IPS-20b (cell line): ENCODE measurements at regions not wholly inside any gene's neighbourhood (a gene's known extent, or its start where the extent isn't known, plus 50 kb on each side); places are given as distances from the start of the nearest gene placed in this dataset.

Source experiments
- H3K27ac ChIP-seq: one replicate; pipeline ENCODE4 v1.5.1; 2013; ENCODE audit warnings: low read length
- H3K27me3 ChIP-seq: 2 replicates; pipeline ENCODE4 v1.6.1; 2013; ENCODE audit warnings: mild to moderate bottlenecking, low read length, inconsistent platforms; ENCODE audit not compliant: insufficient read depth
- H3K36me3 ChIP-seq: 2 replicates; pipeline ENCODE4 v1.6.1; 2013; ENCODE audit warnings: low read depth, mild to moderate bottlenecking, inconsistent platforms, low read length, moderate library complexity; ENCODE audit not compliant: insufficient read depth
- H3K4me1 ChIP-seq: 2 replicates; pipeline ENCODE4 v1.6.1; 2013; ENCODE audit warnings: mild to moderate bottlenecking, control low read depth, inconsistent platforms, low read length, moderate library complexity; ENCODE audit not compliant: insufficient read depth
- H3K4me3 ChIP-seq: 2 replicates; pipeline ENCODE4 v1.5.1; 2013; ENCODE audit warnings: mild to moderate bottlenecking, low read length, inconsistent platforms
- H3K9ac ChIP-seq: 2 replicates; pipeline ENCODE4 v1.6.1; 2013; ENCODE audit warnings: low read depth, mild to moderate bottlenecking, inconsistent platforms, low read length, moderate library complexity
- H3K9me3 ChIP-seq: 2 replicates; pipeline ENCODE4 v1.6.1; 2013; ENCODE audit warnings: mild to moderate bottlenecking, low read depth, low read length, inconsistent platforms; ENCODE audit not compliant: insufficient read depth

DNA sequence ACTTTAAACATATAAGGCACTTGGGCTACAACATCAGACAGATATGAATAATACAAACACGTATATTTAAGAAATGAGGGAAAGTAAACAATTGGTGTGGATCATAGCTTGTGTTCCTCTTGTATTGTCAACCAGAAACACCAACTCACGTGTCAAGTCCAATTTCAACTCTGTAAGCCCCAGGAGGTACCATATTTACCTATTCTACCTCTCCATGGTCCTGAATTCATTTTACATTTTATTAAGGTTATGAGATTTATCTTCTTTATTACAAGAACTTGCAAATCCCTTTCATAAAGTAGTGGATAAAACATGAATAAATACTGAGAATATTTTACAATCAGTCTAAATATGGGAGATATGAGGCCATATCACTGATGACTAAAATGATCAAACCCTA lies 501.6 kb downstream of the MAT2B start:
- Histone ChIP-seq H3K4me1 (no peaks in the 10 kb centered on the region; the same call in 1 of the 2 replicates), H3K4me3 (no peak overlapping the region), H3K36me3 (no peaks in the 10 kb centered on the region), H3K27me3 (no peaks in the 10 kb centered on the region), H3K27ac (no peak overlapping the region), H3K9ac (no peak overlapping the region), H3K9me3 (no peaks in the 10 kb centered on the region)

DNA sequence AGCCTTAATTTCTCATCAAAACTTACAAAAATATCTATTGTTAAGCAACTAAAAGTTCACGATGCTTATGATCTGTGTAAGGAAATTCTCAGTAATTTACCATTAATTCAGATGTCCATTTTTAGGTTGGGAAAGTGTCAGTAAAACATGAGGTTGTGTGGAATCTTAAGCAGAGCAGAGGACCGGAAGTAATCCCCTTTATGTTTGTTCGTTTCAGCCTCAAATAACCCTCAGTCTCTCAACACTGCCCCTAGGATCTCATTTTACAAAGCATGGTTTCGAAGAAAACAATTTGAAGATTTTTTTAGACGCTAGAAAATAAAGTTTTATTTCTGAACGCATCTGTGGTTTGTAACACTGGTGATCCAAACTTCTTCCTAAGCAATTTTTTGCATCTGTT lies 504.2 kb downstream of the MAT2B start:
- no peak overlapping the region for H3K4me3 ChIP-seq
- no peak overlapping the region for H3K27ac ChIP-seq
- H3K9ac ChIP-seq, result no peak overlapping the region
- H3K36me3 ChIP-seq, result no peaks in the 10 kb centered on the region
- no peaks in the 10 kb centered on the region; the same call in 1 of the 2 replicates for H3K4me1 ChIP-seq
- H3K27me3 ChIP-seq, result no peaks in the 10 kb centered on the region
- no peaks in the 10 kb centered on the region for H3K9me3 ChIP-seq

DNA sequence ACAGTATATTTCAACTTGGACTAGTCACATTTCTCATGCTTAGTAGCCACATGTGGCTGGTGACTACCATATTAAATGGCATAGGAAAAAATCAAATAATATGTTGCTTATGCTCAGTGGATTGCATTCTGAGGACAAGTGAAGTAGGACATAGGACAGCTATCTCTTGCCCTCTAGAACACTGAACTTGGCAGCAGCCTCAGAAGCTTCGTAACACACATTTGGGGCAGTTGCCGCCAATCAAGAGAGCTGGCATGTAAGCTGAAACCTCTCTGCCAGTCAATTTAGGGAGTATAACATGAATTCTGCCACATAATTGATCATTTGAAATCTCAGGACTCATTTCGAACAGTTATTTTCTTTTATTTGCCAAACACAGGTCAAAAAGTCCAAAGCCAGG lies 505.5 kb downstream of the MAT2B start:
- H3K36me3 ChIP-seq, result no peaks in the 10 kb centered on the region
- H3K9me3 ChIP-seq, result no peaks in the 10 kb centered on the region
- no peaks in the 10 kb centered on the region; the same call in 1 of the 2 replicates for H3K4me1 ChIP-seq
- no peaks in the 10 kb centered on the region for H3K27me3 ChIP-seq
- no peak overlapping the region for H3K4me3 ChIP-seq
- H3K27ac ChIP-seq, result no peak overlapping the region
- H3K9ac ChIP-seq, result no peak overlapping the region

DNA sequence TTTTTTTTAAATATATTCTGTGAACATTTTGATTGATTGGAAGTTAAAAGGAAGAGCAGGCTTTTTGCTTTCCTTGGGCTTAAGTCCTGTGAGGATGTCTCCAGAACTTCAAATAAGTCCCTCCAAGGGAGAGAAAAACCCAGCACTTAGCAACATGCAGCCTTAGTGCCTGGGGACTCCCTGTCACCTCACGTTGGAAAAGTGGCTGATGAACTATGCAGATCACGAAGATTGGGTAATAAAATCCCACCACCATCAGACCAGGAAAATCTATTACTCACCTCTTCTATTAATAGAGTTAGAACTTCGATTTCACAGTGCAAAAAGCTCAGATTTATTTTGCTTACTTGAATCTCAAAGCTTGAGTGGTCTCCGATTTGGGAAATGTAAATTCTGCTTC lies 507.0 kb downstream of the MAT2B start:
- Histone ChIP-seq H3K4me1 (no peaks in the 10 kb centered on the region; the same call in 1 of the 2 replicates), H3K36me3 (no peaks in the 10 kb centered on the region), H3K27ac (no peak overlapping the region), H3K9me3 (no peaks in the 10 kb centered on the region), H3K27me3 (no peaks in the 10 kb centered on the region), H3K4me3 (no peak overlapping the region), H3K9ac (no peak overlapping the region)

DNA sequence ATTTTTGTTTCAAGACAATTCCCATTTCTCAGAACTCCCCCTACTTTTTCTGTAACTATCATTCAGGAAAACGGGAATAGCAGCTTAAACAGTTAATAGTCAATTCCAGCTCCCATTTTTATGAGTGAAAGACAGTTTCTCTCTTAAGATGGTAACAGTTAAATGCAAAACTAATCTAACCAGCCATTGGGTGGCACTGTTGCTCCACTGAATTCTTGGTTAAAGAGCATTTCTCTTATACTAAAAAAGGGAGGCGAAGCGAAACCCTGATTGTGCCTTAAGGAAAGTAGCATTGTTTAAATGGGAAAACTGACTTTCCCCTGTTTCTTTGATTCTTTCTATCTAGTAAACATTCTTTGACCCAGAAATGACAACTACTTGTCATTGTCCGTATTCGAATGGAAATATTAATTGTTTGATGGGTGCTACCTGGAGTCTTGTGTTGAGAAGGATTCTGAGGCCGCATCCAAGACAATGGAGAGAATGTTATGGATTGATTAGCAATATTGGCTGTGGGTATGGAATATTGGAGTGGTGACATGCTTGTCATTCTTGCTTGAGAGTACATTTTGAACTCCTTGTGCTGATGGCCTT lies 507.8 kb downstream of the MAT2B start:
- Histone ChIP-seq H3K4me3 (no peak overlapping the region), H3K9ac (no peak overlapping the region), H3K9me3 (no peaks in the 10 kb centered on the region), H3K27ac (no peak overlapping the region), H3K27me3 (no peaks in the 10 kb centered on the region), H3K36me3 (no peaks in the 10 kb centered on the region), H3K4me1 (no peaks in the 10 kb centered on the region; the same call in 1 of the 2 replicates)

DNA sequence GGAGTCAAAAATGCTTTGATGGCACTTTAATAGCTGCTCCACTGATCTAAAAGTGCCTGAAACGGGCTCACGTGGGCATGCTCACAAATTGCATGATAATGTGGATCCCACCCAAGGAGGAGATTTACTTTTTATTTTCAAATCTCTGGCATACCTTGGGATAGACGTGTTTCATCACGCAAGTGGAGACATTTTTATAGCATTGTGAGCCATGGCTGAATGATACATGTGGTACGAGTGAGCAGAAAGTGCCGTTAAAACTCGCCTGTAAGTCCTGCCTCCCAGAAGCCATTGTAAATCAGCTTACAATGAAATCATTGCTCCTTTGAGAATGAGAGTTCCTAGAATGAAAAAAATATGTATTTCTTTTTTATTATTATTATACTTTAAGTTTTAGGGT lies 514.7 kb downstream of the MAT2B start:
- H3K9ac ChIP-seq, result no peak overlapping the region
- H3K4me3 ChIP-seq, result no peak overlapping the region
- H3K27me3 ChIP-seq, result no peaks in the 10 kb centered on the region
- peaks cover 3% of the 10 kb centered on the region; the same call in 1 of the 2 replicates for H3K4me1 ChIP-seq
- H3K27ac ChIP-seq, result no peak overlapping the region
- H3K9me3 ChIP-seq, result no peaks in the 10 kb centered on the region
- H3K36me3 ChIP-seq, result no peaks in the 10 kb centered on the region

- no peak overlapping the region for H3K27ac ChIP-seq
- no peak overlapping the region for H3K4me3 ChIP-seq
- H3K9me3 ChIP-seq, result no peaks in the 10 kb centered on the region
- no peaks in the 10 kb centered on the region for H3K36me3 ChIP-seq
- H3K27me3 ChIP-seq, result no peaks in the 10 kb centered on the region
- H3K4me1 ChIP-seq, result no peaks in the 10 kb centered on the region
- no peak overlapping the region for H3K9ac ChIP-seq
Observed at GRCh38 chr5:164027738-164028137, 522.3 kb downstream of the MAT2B start.

GRCh38 chr5:164038128-164038783 lies 532.8 kb downstream of the MAT2B start:
- Histone ChIP-seq H3K27ac (no peak overlapping the region), H3K27me3 (no peaks in the 10 kb centered on the region), H3K4me3 (no peak overlapping the region), H3K36me3 (no peaks in the 10 kb centered on the region), H3K9ac (no peak overlapping the region), H3K9me3 (peaks cover 3% of the 10 kb centered on the region), H3K4me1 (no peaks in the 10 kb centered on the region)

DNA sequence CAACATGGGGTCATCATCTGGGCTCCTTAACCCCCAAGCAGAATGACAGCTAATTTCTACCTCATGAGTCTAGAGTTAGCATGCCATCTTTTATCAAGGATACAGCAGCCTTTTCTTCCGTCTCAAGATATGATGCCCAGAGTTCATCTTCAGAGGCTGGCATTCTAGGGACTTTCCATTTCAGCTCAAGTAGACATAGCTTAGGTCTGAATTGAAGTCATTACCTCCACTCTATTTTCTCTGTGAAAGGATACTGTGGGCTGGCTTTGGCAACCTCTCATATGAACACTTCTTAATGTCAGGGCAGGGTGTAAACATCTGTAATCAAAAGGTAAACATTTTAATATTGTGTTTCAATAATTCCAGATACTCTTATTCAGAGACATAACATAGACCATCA lies 535.7 kb downstream of the MAT2B start:
- H3K27ac ChIP-seq, result no peak overlapping the region
- H3K9me3 ChIP-seq, result no peaks in the 10 kb centered on the region
- H3K4me1 ChIP-seq, result no peaks in the 10 kb centered on the region
- H3K4me3 ChIP-seq, result no peak overlapping the region
- no peaks in the 10 kb centered on the region for H3K36me3 ChIP-seq
- no peak overlapping the region for H3K9ac ChIP-seq
- H3K27me3 ChIP-seq, result no peaks in the 10 kb centered on the region

- H3K4me1 ChIP-seq, result no peaks in the 10 kb centered on the region
- H3K9me3 ChIP-seq, result no peaks in the 10 kb centered on the region
- H3K27me3 ChIP-seq, result no peaks in the 10 kb centered on the region
- no peak overlapping the region for H3K9ac ChIP-seq
- H3K36me3 ChIP-seq, result no peaks in the 10 kb centered on the region
- no peak overlapping the region for H3K27ac ChIP-seq
- no peak overlapping the region for H3K4me3 ChIP-seq
Observed at GRCh38 chr5:164048359-164048926, 543.0 kb downstream of the MAT2B start.

DNA sequence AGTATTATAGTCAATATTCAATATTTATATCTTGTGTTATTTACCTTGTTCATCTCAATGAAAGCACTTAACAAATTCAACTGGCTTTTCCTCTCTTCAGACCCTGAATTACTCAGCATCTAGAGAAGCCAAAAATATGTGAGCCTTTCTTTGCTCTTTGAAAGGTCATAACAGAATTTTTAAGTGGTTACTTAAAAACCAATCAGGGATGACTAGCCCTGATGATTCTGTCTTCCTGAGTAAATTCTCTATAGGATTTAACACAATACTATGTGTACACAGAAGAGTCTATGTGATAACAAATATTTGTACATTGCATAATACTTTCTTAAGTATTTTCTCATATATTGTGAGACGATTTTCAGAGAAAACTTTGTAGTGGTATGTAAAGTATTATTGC lies 546.3 kb downstream of the MAT2B start:
- Histone ChIP-seq H3K27ac (no peak overlapping the region), H3K4me1 (no peaks in the 10 kb centered on the region), H3K9ac (no peak overlapping the region), H3K9me3 (no peaks in the 10 kb centered on the region), H3K36me3 (no peaks in the 10 kb centered on the region), H3K27me3 (no peaks in the 10 kb centered on the region), H3K4me3 (no peak overlapping the region)

DNA sequence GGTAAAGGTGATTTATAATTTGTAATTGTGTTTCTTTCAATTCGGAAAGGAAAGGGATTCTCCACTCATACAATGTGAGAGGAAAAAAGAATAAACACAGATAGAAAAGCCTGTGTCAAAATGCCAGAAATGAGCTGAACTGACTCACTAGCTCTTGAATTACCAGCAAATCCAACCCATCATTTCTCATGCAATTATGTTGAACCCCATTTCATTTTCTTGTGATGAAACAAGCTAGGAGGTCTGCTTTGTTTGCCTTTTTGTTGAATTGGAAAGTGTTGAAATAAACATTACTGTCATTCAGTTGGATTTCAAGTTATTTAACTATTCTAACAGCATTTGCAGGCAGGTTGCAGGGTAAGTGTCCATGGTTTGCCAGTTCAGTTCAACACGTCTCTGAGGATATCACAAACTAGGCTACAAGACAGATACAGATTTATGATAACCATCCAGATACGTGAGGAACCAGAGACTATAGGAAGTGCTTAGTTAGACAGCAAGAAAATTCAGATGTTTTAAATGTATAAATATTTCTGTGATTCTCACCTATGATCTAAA lies 547.2 kb downstream of the MAT2B start:
- no peaks in the 10 kb centered on the region for H3K27me3 ChIP-seq
- no peaks in the 10 kb centered on the region for H3K4me1 ChIP-seq
- no peak overlapping the region for H3K4me3 ChIP-seq
- no peaks in the 10 kb centered on the region for H3K9me3 ChIP-seq
- H3K9ac ChIP-seq, result no peak overlapping the region
- no peaks in the 10 kb centered on the region for H3K36me3 ChIP-seq
- H3K27ac ChIP-seq, result no peak overlapping the region
